ENCODE measurements at regions not wholly inside any gene's neighbourhood (a gene's known extent, or its start where the extent isn't known, plus 50 kb on each side); places are given as distances from the start of the nearest gene placed in this dataset.

DNA sequence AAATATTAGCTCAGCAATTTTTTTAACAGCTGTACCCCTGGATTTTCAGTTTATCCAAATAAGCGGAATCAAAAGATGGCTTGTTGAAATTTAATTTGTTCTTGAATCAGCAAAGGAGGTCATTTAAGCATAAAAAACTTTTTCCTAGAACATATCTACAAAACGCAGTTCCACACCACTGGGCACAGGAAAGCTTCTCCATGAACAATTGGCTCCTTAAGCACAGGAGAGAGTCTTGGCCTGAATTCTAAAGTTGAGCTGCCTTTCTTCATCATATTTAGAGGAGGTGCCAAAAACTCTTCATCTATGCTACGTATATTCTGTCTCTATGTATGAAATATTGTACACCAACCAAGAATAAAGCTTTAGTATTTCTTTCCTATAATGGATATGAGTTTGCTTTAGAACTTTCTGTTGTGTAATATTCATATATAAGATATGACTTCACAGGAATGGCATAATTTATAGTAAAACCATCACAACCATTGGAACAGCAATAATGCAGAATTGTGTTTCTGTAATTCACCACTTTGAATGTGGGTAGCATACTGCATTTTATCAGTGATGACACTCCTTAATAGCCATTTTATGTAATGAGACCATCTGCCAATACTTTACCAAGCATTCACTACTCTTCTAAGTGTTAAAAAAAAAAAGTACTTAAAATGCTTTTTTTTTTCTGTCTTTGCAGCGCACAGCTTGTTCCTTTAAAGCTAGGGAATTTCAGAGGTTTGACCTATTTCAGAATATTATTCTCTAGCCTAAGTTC is 263.7 kb downstream of the SLITRK6 start:
- DNase-seq (ENCODE audit: low read depth in 2 of 2), result no peak
- Histone ChIP-seq H4K20me1 (ENCODE audit: control insufficient read depth, extremely low read depth, insufficient read depth, low read length) (no peaks in the 10 kb centered on the region), H3K27ac (ENCODE audit: insufficient read depth, low read length) (no peak overlapping the region), H3K36me3 (ENCODE audit: control insufficient read depth, insufficient read depth, low read length) (no peaks in the 10 kb centered on the region), H2AFZ (ENCODE audit: low read length) (no peak overlapping the region), H3K4me2 (ENCODE audit: extremely low read depth, insufficient read depth, low read length) (no peak overlapping the region), H3K79me2 (ENCODE audit: control insufficient read depth, insufficient read depth, low read length) (no peaks in the 10 kb centered on the region), H3K9me3 (ENCODE audit: control insufficient read depth, insufficient read depth, low read depth, low read length) (no peaks in the 10 kb centered on the region), H3K4me3 (replicated peaks in 1 of 4; ENCODE audit: control extremely low read depth in 1 of 4, insufficient read depth in 1 of 4, low read depth in 3 of 4, low read length in 4 of 4) (no peak overlapping the region), H3K27me3 (ENCODE audit: control insufficient read depth, insufficient read depth, low read length) (no peaks in the 10 kb centered on the region), H3K9ac (ENCODE audit: insufficient read depth, low read length) (no peak overlapping the region), H3K4me1 (ENCODE audit: control insufficient read depth, extremely low read depth, insufficient read depth, low read length) (no peaks in the 10 kb centered on the region)
- TF ChIP-seq, protein P1, sequence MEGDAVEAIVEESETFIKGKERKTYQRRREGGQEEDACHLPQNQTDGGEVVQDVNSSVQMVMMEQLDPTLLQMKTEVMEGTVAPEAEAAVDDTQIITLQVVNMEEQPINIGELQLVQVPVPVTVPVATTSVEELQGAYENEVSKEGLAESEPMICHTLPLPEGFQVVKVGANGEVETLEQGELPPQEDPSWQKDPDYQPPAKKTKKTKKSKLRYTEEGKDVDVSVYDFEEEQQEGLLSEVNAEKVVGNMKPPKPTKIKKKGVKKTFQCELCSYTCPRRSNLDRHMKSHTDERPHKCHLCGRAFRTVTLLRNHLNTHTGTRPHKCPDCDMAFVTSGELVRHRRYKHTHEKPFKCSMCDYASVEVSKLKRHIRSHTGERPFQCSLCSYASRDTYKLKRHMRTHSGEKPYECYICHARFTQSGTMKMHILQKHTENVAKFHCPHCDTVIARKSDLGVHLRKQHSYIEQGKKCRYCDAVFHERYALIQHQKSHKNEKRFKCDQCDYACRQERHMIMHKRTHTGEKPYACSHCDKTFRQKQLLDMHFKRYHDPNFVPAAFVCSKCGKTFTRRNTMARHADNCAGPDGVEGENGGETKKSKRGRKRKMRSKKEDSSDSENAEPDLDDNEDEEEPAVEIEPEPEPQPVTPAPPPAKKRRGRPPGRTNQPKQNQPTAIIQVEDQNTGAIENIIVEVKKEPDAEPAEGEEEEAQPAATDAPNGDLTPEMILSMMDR (conservative IDR thresholded peaks at IDR 0.05 in 1 of 2, IDR thresholded peaks at IDR 0.05 in 1 of 2; ENCODE audit: low read depth in 1 of 2, low read length in 2 of 2), result no peak
- no peak for TF ChIP-seq EZH2 (IDR thresholded peaks at IDR 0.05; ENCODE audit: low read length, missing control alignments)

DNA sequence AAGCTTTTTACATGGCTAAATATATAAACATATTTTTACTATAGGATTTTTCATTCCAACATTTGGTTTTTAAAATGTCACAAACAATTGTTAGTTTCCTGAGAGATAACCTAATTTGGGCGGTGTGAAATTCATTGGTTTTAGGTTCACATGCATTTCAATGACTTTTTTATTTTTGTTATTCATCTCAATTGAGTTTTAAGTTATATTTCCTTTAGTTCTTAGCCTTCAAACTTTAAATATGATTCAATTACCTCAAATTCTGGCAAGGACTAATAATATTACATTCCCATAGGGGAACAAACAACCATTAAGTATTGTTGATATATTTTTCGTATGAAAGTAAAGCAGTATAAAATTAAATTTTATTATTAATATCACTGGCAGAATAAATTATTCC is 265.3 kb downstream of the SLITRK6 start:
- Histone ChIP-seq H3K4me3 (replicated peaks in 1 of 4; ENCODE audit: control extremely low read depth in 1 of 4, insufficient read depth in 1 of 4, low read depth in 3 of 4, low read length in 4 of 4) (no peak overlapping the region), H3K27me3 (ENCODE audit: control insufficient read depth, insufficient read depth, low read length) (no peaks in the 10 kb centered on the region), H3K27ac (ENCODE audit: insufficient read depth, low read length) (no peak overlapping the region), H3K4me1 (ENCODE audit: control insufficient read depth, extremely low read depth, insufficient read depth, low read length) (peaks cover 3% of the 10 kb centered on the region), H3K9me3 (ENCODE audit: control insufficient read depth, insufficient read depth, low read depth, low read length) (no peaks in the 10 kb centered on the region), H3K79me2 (ENCODE audit: control insufficient read depth, insufficient read depth, low read length) (no peaks in the 10 kb centered on the region), H3K4me2 (ENCODE audit: extremely low read depth, insufficient read depth, low read length) (no peak overlapping the region), H3K9ac (ENCODE audit: insufficient read depth, low read length) (no peak overlapping the region), H2AFZ (ENCODE audit: low read length) (no peak overlapping the region), H3K36me3 (ENCODE audit: control insufficient read depth, insufficient read depth, low read length) (no peaks in the 10 kb centered on the region), H4K20me1 (ENCODE audit: control insufficient read depth, extremely low read depth, insufficient read depth, low read length) (no peaks in the 10 kb centered on the region)
- TF ChIP-seq, protein P1 (conservative IDR thresholded peaks at IDR 0.05 in 1 of 2, IDR thresholded peaks at IDR 0.05 in 1 of 2; ENCODE audit: low read depth in 1 of 2, low read length in 2 of 2), result no peak
- no peak for TF ChIP-seq EZH2 (IDR thresholded peaks at IDR 0.05; ENCODE audit: low read length, missing control alignments)
- no peak for DNase-seq (ENCODE audit: low read depth in 2 of 2)

DNA sequence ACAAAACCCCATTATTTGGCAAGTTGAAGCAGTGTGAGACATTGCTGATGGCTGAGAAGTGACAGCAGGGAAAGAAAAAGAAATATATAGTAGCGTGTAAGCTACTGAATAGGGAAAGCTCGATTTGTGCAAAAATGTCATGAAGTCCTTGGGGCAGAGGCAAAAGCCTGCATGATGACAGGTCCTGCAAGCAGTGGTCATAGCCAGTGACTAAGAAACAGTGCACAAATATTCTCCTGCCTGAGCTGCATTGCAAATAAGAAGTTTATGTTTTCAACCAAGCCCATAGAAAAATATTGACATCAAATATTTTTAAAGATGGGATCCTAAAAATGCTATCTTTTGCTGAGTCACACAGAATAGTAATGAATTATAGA is 270.0 kb downstream of the SLITRK6 start:
- Histone ChIP-seq H3K27me3 (ENCODE audit: control insufficient read depth, insufficient read depth, low read length) (no peaks in the 10 kb centered on the region), H4K20me1 (ENCODE audit: control insufficient read depth, extremely low read depth, insufficient read depth, low read length) (no peaks in the 10 kb centered on the region), H2AFZ (ENCODE audit: low read length) (peak overlapping the region; percentile 33), H3K79me2 (ENCODE audit: control insufficient read depth, insufficient read depth, low read length) (no peaks in the 10 kb centered on the region), H3K36me3 (ENCODE audit: control insufficient read depth, insufficient read depth, low read length) (no peaks in the 10 kb centered on the region), H3K9me3 (ENCODE audit: control insufficient read depth, insufficient read depth, low read depth, low read length) (no peaks in the 10 kb centered on the region), H3K4me2 (ENCODE audit: extremely low read depth, insufficient read depth, low read length) (peak overlapping the region; percentile 70), H3K27ac (ENCODE audit: insufficient read depth, low read length) (peak overlapping the region; percentile 40), H3K4me3 (replicated peaks in 1 of 4; ENCODE audit: control extremely low read depth in 1 of 4, insufficient read depth in 1 of 4, low read depth in 3 of 4, low read length in 4 of 4) (no peak overlapping the region), H3K4me1 (ENCODE audit: control insufficient read depth, extremely low read depth, insufficient read depth, low read length) (peaks cover 7% of the 10 kb centered on the region), H3K9ac (ENCODE audit: insufficient read depth, low read length) (no peak overlapping the region)
- no peak for TF ChIP-seq EZH2 (IDR thresholded peaks at IDR 0.05; ENCODE audit: low read length, missing control alignments)
- TF ChIP-seq, protein P1 (conservative IDR thresholded peaks at IDR 0.05 in 1 of 2, IDR thresholded peaks at IDR 0.05 in 1 of 2; ENCODE audit: low read depth in 1 of 2, low read length in 2 of 2), result no peak
- peak; percentile 37 to 51 for DNase-seq (ENCODE audit: low read depth in 2 of 2)
